ENCODE measurements at regions not wholly inside any gene's neighbourhood (a gene's known extent, or its start where the extent isn't known, plus 50 kb on each side); places are given as distances from the start of the nearest gene placed in this dataset.

GRCh38 chr19:28022506-28022905 lies 1190.4 kb downstream of the UQCRFS1 start:
- intact Hi-C loops (cut with micrococcal nuclease) (no loop called here), dilution Hi-C loops (cut with MboI; ENCODE audit: extremely low pct_ligation_motif_present, low sequenced_read_pairs) (no loop called here)
- Histone ChIP-seq H3K9ac (replicated peaks; ENCODE audit: extremely low read depth, insufficient read depth, low read length) (no peak overlapping the region), H4K20me1 (replicated peaks; ENCODE audit: control insufficient read depth, extremely low read depth, insufficient read depth, low read length) (no peaks in the 10 kb centered on the region), H3K4me3 (replicated peaks in 1 of 3; ENCODE audit: insufficient read depth in 1 of 3, low read depth in 1 of 3, low read length in 3 of 3) (no peak overlapping the region), H2AFZ (ENCODE audit: low read depth, low read length) (no peak overlapping the region), H3K9me3 (replicated peaks; ENCODE audit: control insufficient read depth, insufficient read depth, low read length) (peaks cover 3% of the 10 kb centered on the region), H3K36me3 (ENCODE audit: control insufficient read depth in 2 of 2, extremely low read depth in 1 of 2, insufficient read depth in 2 of 2, low read length in 2 of 2) (no peaks in the 10 kb centered on the region), H3K79me2 (ENCODE audit: control insufficient read depth, insufficient read depth, low read length) (no peaks in the 10 kb centered on the region), H3K4me1 (ENCODE audit: control insufficient read depth, extremely low read depth, insufficient read depth, low read length) (no peaks in the 10 kb centered on the region), H3K4me2 (ENCODE audit: insufficient read depth, low read length) (no peak overlapping the region), H3K27ac (ENCODE audit: insufficient read depth, low read depth, low read length) (no peak overlapping the region), H3K27me3 (ENCODE audit: control insufficient read depth in 2 of 2, insufficient read depth in 2 of 2, low read length in 2 of 2) (no peaks in the 10 kb centered on the region), H3K9me1 (replicated peaks; ENCODE audit: control insufficient read depth, extremely low read depth, insufficient read depth, low read length) (no peaks in the 10 kb centered on the region)
- ChIA-PET CTCF (no interaction called here), POLR2A (no interaction called here)
- no TSS peak for BruUV-seq (replicated peaks)
- DNase-seq (ENCODE audit: low read depth, low spot score) (no peak), FAIRE-seq (no peak)
- TF ChIP-seq POLR2AphosphoS5 (IDR thresholded peaks at IDR 0.05; ENCODE audit: insufficient read depth, low read depth, low read length): no peak
- TF ChIP-seq POLR2A (IDR thresholded peaks at IDR 0.05; ENCODE audit: low read depth, low read length): no peak
- TF ChIP-seq MYC (IDR thresholded peaks at IDR 0.05; ENCODE audit: low read depth, low read length): no peak
- TF ChIP-seq CTCF (IDR thresholded peaks at IDR 0.05; ENCODE audit: extremely low read depth in 1 of 2, insufficient read depth in 1 of 2, low read depth in 1 of 2, low read length in 2 of 2): no peak
- no peak for TF ChIP-seq GATA2 (IDR thresholded peaks at IDR 0.05; ENCODE audit: insufficient read depth, insufficient read length, low read depth, low read length)
- no peak for TF ChIP-seq JUN (IDR thresholded peaks at IDR 0.05; ENCODE audit: borderline replicate concordance, insufficient read depth, insufficient read length, low read depth)
- TF ChIP-seq MAX (IDR thresholded peaks at IDR 0.05; ENCODE audit: insufficient read depth, insufficient read length): no peak
- TF ChIP-seq EZH2 (IDR thresholded peaks at IDR 0.05; ENCODE audit: borderline replicate concordance, low read depth, low read length, severe bottlenecking): no peak
- no peak for TF ChIP-seq FOS (IDR thresholded peaks at IDR 0.05; ENCODE audit: borderline replicate concordance, insufficient read depth, low read length)

Data from endothelial cell of umbilical vein (primary cell).